ENCODE measurements at regions not wholly inside any gene's neighbourhood (a gene's known extent, or its start where the extent isn't known, plus 50 kb on each side); places are given as distances from the start of the nearest gene placed in this dataset.

GRCh38 chr2:173647681-173648311, 293.1 kb downstream of the CDCA7 start:
- DNase-seq (ENCODE audit: low spot score) = no peak

GRCh38 chr2:173648816-173649215, 294.1 kb downstream of the CDCA7 start:
- DNase-seq (ENCODE audit: low spot score) = no peak

GRCh38 chr2:173649527-173650219, 295.0 kb downstream of the CDCA7 start:
- DNase-seq (ENCODE audit: low spot score) = no peak

- DNase-seq (ENCODE audit: low spot score) = no peak
Observed at GRCh38 chr2:173651891-173652290, 297.2 kb downstream of the CDCA7 start.

- no peak for DNase-seq (ENCODE audit: low spot score)
Observed at GRCh38 chr2:173652311-173652710, 297.6 kb downstream of the CDCA7 start.

GRCh38 chr2:173652767-173653431, 298.2 kb downstream of the CDCA7 start:
- DNase-seq (ENCODE audit: low spot score) = no peak

GRCh38 chr2:173653432-173653805, 298.7 kb downstream of the CDCA7 start:
- no peak for DNase-seq (ENCODE audit: low spot score)

- DNase-seq (ENCODE audit: low spot score) = no peak
Observed at GRCh38 chr2:173654161-173654895, 299.7 kb downstream of the CDCA7 start.

- DNase-seq (ENCODE audit: low spot score) = no peak
Observed at GRCh38 chr2:173654896-173655265, 300.2 kb downstream of the CDCA7 start.

- DNase-seq (ENCODE audit: low spot score) = no peak
Observed at GRCh38 chr2:173656086-173656485, 301.4 kb downstream of the CDCA7 start.

GRCh38 chr2:173657996-173658717, 303.5 kb downstream of the CDCA7 start:
- no peak for DNase-seq (ENCODE audit: low spot score)

- DNase-seq (ENCODE audit: low spot score) = no peak
Observed at GRCh38 chr2:173658946-173659371, 304.3 kb downstream of the CDCA7 start.

- DNase-seq (ENCODE audit: low spot score) = no peak
Observed at GRCh38 chr2:173659509-173659908, 304.8 kb downstream of the CDCA7 start.

GRCh38 chr2:173661586-173661985, 303.6 kb downstream of the SP3 start:
- no peak for DNase-seq (ENCODE audit: low spot score)

GRCh38 chr2:173663353-173663752, 301.8 kb downstream of the SP3 start:
- DNase-seq (ENCODE audit: low spot score) = no peak

- DNase-seq (ENCODE audit: low spot score) = no peak
Observed at GRCh38 chr2:173663835-173664512, 301.2 kb downstream of the SP3 start.

- no peak for DNase-seq (ENCODE audit: low spot score)
Observed at GRCh38 chr2:173664513-173664910, 300.7 kb downstream of the SP3 start.

GRCh38 chr2:173666171-173666888, 298.8 kb downstream of the SP3 start:
- no peak for DNase-seq (ENCODE audit: low spot score)

GRCh38 chr2:173667014-173667413, 298.2 kb downstream of the SP3 start:
- DNase-seq (ENCODE audit: low spot score) = no peak

GRCh38 chr2:173667415-173667814, 297.8 kb downstream of the SP3 start:
- DNase-seq (ENCODE audit: low spot score) = no peak
